Ascending aorta (tissue), 2 donors: ENCODE measurements at regions not wholly inside any gene's neighbourhood (a gene's known extent, or its start where the extent isn't known, plus 50 kb on each side); places are given as distances from the start of the nearest gene placed in this dataset.

ENCODE experiments used
- DNase-seq, 2 donors: peaks; one replicate each; pipeline ENCODE4 v3.0.0-alpha.2; 2019; ENCODE audit warnings: low spot score in 2 of 2
- H3K27ac ChIP-seq, 2 donors: fragments of 200-600 bp; sonication (generic); one replicate each; pipeline ENCODE4 v1.5.1; 2016 to 2017; ENCODE audit warnings: mild to moderate bottlenecking in 1 of 2
- H3K27me3 ChIP-seq: fragments of 200-600 bp; sonication (generic); one replicate; pipeline ENCODE4 v1.5.1; 2017
- H3K36me3 ChIP-seq, 2 donors: fragments of 200-600 bp; sonication (generic); one replicate each; pipeline ENCODE4 v1.5.1; 2016
- H3K4me1 ChIP-seq, 2 donors: fragments of 200-600 bp; sonication (generic); one replicate each; pipeline ENCODE4 v1.5.1; 2016 to 2017; ENCODE audit warnings: mild to moderate bottlenecking in 1 of 2
- H3K4me3 ChIP-seq, 2 donors: fragments of 200-600 bp; sonication (generic); one replicate each; pipeline ENCODE4 v1.5.1; 2016 to 2017; ENCODE audit warnings: mild to moderate bottlenecking in 1 of 2
- H3K9me3 ChIP-seq, 2 donors: fragments of 200-600 bp; sonication (generic); one replicate each; pipeline ENCODE4 v1.5.1; 2016
- intact Hi-C: fragments of 100-400 bp; cut with DNase I; formaldehyde crosslinking; loops from one replicate; pipeline ENCODE4 v1.15.1; 2023
- TF ChIP-seq, protein P1 (sequence below), 3 experiments: fragments of 200-600 bp in 2 of 3; fragments of 450-650 bp in 1 of 3; sonication (generic) in 2 of 3; IDR thresholded peaks; one replicate each; pipeline ENCODE4 v1.5.1; 2016 to 2019; ENCODE audit warnings: antibody characterized with exemption in 3 of 3, mild to moderate bottlenecking in 1 of 3, moderate library complexity in 1 of 3

DNA sequence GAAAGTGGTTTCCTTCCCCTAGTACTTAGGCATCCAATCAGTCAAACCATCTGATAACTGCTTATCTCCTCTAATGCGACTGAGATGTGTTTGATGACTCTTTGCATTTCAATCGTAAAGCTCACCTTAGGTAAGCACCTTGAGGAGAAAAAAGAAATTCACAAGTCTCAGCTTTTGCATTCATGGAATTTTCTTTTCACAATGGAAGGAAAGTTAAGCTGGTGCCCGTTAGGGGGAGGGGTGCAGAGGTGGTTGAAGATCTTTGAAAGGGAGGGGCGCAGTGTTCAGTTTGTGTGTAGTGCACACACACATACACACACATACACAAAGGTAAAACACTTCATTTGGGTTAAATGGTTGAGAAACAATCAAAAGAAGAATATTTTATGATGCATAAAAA, 87.1 kb upstream of the SALL4 start:
- H3K36me3 ChIP-seq = no peaks in the 10 kb centered on the region
- intact Hi-C loops = no loop called here
- no peak overlapping the region for H3K27ac ChIP-seq
- H3K27me3 ChIP-seq = no peaks in the 10 kb centered on the region
- DNase-seq = no peak
- no peaks in the 10 kb centered on the region for H3K9me3 ChIP-seq
- H3K4me1 ChIP-seq = no peaks in the 10 kb centered on the region
- TF ChIP-seq, protein P1, sequence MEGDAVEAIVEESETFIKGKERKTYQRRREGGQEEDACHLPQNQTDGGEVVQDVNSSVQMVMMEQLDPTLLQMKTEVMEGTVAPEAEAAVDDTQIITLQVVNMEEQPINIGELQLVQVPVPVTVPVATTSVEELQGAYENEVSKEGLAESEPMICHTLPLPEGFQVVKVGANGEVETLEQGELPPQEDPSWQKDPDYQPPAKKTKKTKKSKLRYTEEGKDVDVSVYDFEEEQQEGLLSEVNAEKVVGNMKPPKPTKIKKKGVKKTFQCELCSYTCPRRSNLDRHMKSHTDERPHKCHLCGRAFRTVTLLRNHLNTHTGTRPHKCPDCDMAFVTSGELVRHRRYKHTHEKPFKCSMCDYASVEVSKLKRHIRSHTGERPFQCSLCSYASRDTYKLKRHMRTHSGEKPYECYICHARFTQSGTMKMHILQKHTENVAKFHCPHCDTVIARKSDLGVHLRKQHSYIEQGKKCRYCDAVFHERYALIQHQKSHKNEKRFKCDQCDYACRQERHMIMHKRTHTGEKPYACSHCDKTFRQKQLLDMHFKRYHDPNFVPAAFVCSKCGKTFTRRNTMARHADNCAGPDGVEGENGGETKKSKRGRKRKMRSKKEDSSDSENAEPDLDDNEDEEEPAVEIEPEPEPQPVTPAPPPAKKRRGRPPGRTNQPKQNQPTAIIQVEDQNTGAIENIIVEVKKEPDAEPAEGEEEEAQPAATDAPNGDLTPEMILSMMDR (IDR thresholded peaks at IDR 0.05) = no peak
- no peak overlapping the region for H3K4me3 ChIP-seq

DNA sequence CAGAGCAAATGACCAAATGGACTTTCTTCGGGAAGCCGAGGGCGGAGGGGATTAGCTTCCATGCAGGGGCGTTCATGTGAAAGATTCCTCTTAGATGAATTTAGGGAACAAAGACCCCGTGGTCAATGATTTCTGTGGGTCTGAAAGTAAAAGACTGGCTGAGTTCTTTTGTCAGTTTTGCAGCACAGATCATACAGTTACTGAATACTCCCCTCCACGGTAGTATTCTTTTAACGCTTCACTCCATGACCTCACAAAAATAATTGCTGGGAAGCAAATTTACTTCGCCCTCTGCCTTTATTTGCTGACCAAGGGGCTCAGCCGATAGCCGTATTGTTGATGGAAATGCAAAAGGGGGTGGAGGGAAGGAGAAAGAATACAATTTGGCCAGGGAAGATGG, 86.0 kb upstream of the SALL4 start:
- Histone ChIP-seq H3K4me1 (no peaks in the 10 kb centered on the region), H3K9me3 (no peaks in the 10 kb centered on the region), H3K4me3 (no peak overlapping the region), H3K36me3 (no peaks in the 10 kb centered on the region), H3K27me3 (no peaks in the 10 kb centered on the region), H3K27ac (no peak overlapping the region)
- no peak for DNase-seq
- intact Hi-C loops = no loop called here
- TF ChIP-seq, protein P1 (IDR thresholded peaks at IDR 0.05) = no peak

DNA sequence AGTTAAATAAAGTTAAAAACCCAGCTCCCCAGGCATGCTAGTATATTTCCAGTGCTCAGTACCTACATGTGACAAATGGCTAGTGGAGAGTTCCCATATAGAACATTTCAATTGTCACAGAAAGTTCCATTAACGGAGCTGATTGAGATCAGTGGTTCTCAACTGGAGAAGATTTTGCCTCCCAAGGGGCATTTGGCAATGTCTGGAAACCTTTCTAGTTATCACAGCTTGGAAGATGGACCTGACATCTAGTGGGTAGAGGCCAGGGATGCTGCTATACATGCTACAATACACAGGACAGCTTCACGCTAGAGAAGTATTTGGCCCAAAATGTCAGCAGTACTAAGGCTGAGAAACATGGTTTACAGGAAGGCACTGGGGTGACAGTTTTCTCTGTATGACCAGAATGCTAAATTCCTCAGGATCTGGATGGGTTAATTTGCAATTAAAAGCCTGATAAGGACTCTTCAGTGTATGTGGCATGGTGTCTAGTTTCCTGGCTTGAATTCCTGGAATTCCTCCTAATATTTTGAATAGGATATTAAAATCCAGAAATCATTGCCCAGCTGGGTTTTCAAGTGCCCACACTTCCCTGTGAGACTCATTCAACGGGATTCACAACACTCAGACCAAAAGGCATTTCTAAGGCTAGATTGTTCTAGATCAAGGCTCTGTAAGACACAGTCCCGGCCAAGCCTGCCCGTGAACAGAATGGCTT, 84.7 kb upstream of the SALL4 start:
- no peaks in the 10 kb centered on the region for H3K9me3 ChIP-seq
- no peaks in the 10 kb centered on the region for H3K36me3 ChIP-seq
- TF ChIP-seq, protein P1 (IDR thresholded peaks at IDR 0.05) = no peak
- no peak overlapping the region for H3K4me3 ChIP-seq
- no peaks in the 10 kb centered on the region for H3K27me3 ChIP-seq
- intact Hi-C loops = no loop called here
- no peak for DNase-seq
- no peak overlapping the region for H3K27ac ChIP-seq
- no peaks in the 10 kb centered on the region for H3K4me1 ChIP-seq

DNA sequence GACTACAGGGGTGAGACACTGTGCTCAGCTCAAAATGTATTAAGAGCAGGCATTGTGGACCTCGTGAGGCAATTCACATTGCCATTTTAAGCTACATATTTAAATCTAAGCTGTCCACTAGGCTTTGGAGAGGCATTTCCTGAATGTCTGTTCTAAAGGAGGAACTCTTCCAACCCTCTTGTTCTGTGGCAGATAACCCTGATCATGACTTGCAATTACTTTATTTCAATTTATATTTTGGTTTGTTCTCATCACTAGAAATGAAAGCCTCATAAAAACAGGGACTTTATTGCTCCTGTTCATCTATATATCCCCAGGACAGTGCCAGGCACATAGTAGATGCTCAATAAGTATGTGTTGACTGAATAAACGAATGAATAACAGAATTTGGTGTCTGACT, 84.0 kb upstream of the SALL4 start:
- no peak for DNase-seq
- no peaks in the 10 kb centered on the region for H3K9me3 ChIP-seq
- TF ChIP-seq, protein P1 (IDR thresholded peaks at IDR 0.05) = no peak
- no peak overlapping the region for H3K4me3 ChIP-seq
- intact Hi-C loops = no loop called here
- no peaks in the 10 kb centered on the region for H3K36me3 ChIP-seq
- no peak overlapping the region for H3K27ac ChIP-seq
- no peaks in the 10 kb centered on the region for H3K27me3 ChIP-seq
- H3K4me1 ChIP-seq = no peaks in the 10 kb centered on the region

DNA sequence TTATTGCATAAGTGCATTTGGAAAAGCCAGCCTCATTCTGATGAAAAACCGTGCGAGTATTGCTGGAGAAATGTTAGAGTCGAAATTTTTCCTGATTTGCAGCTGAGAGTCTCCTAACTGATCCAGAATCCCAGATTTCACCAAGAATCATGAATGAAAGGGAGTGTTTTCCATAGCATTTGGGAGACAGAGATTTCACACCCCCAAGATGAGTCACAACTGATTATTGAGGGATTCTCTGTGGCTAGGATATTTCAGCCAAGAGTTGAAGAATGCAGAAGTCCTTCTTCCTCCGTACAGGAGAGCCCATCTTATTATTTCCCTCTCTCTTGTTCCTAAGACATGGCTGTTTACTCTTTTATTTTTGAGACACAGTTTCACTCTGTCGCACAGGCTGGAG, 82.2 kb upstream of the SALL4 start:
- Histone ChIP-seq H3K36me3 (no peaks in the 10 kb centered on the region), H3K4me1 (no peaks in the 10 kb centered on the region), H3K4me3 (no peak overlapping the region), H3K9me3 (no peaks in the 10 kb centered on the region), H3K27me3 (no peaks in the 10 kb centered on the region), H3K27ac (no peak overlapping the region)
- intact Hi-C loops = no loop called here
- DNase-seq = no peak
- TF ChIP-seq, protein P1 (IDR thresholded peaks at IDR 0.05) = no peak

DNA sequence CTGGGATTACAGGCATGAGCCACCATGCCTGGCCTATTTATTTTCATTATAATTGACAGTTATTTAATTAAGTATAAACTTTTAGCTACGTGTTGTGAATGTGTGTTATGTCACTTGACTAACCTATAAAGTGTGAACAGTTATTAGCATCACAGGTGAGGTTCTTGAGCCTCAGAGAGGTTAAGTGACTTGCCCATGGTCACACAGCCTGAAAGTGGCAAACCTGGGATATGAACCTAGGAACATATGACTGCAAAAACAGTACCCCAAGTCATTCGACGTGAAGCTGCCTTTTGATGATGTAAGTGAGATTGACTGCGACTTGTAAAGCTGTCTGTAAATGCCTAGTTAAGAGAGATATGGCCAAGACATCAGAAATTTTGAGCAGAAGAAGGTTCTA, 77.9 kb upstream of the SALL4 start:
- intact Hi-C loops = no loop called here

More for the DNA sequence above, 77.9 kb upstream of the SALL4 start:
- Histone ChIP-seq H3K4me3 (no peak overlapping the region), H3K36me3 (no peaks in the 10 kb centered on the region), H3K27me3 (no peaks in the 10 kb centered on the region), H3K27ac (no peak overlapping the region), H3K9me3 (no peaks in the 10 kb centered on the region), H3K4me1 (no peaks in the 10 kb centered on the region)
- TF ChIP-seq, protein P1 (IDR thresholded peaks at IDR 0.05) = no peak
- DNase-seq = no peak
